GM12891 (cell line): ENCODE measurements at regions not wholly inside any gene's neighbourhood (a gene's known extent, or its start where the extent isn't known, plus 50 kb on each side); places are given as distances from the start of the nearest gene placed in this dataset.

Experiments used
- POLR2A ChIP-seq: IDR thresholded peaks from 2 replicates; pipeline ENCODE4 v1.6.1; 2011; ENCODE audit warnings: low read depth, low read length, control low read depth
- POLR2AphosphoS5 ChIP-seq: IDR thresholded peaks from 2 replicates; pipeline ENCODE4 v1.6.1; 2011; ENCODE audit warnings: low read depth, low read length, control low read depth

GRCh38 chrX:67334323-67334722, 209.5 kb upstream of the AR start:
- TF ChIP-seq POLR2A (no peak), POLR2AphosphoS5 (no peak)
